ENCODE measurements at regions not wholly inside any gene's neighbourhood (a gene's known extent, or its start where the extent isn't known, plus 50 kb on each side); places are given as distances from the start of the nearest gene placed in this dataset.
"Not testable (repeated sequence)": the region's sequence is repeated elsewhere in the genome, so short reads cannot be mapped to it uniquely, and the experiment has no call there.

DNA sequence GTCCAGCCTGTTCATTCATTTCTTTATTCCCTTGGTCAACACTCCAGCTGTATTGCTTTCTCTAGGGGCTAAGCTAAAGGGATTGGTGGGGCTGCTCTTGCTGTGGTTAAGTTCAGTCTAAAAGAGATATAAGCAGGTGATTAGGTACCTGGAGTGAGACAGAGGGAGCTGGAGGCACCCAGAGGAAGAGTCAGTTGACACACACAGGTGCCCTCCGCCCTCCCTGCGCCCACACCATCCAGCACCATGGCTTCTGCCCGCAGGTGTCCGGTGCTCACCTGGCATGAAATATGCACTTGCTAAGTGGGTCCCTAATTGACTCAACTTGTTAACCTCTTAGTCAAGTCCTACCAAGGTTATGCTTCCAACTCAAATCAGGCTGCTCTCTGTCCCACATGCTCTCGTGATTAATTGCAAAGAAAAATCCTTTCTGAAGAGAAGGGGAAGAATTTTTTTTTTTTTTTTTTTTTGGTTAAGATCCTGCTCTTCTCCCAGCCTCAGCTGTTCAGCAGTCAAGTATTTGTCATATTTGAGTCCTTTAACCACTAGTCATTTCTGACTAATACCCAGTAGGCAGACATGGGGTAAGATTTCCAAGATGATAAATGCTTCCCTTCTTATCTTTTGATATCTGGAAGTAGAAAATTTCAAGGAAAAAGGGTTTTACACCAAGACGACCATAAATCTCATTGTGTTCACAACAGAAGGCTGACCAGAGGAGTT lies 199.8 kb upstream of the WSCD1 start:
- no peak for DNase-seq

DNA sequence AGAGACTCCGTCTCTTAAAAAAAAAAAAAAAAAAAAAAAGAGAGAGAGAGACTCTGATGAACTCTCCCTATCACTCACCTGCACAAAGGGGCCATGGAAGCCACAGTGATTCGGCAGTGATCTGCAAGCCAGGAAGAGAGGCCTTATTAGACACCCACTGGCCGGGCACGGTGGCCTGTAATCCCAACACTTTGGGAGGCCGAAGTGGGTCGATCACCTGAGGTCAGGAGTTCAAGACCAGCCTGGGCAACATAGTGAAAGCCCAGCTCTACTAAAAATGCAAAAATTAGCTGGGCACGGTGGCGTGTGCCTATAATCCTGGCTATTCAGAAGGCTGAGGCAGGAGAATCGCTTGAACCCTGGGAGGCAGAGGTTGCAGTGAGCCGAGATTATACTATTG lies 198.5 kb upstream of the WSCD1 start:
- no peak for DNase-seq

DNA sequence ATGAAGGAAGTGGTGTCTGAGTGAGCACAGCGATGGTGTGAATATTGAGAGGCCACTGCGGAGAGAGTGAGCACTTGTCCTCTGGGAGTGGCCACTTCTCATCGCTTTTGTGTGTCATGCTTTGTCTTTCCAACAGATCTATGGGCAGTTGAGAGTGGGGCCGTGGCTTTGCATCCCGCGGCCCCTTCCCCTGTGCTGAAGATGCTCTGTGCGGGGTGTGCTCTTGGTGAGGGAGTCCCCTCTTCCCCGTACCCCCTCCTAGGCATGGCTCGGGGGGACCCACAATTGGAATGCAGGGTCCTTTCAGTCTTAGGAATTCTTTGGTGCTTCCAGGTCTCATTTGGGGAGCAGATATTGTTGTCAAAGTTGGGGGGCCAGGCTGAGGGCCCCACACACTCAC lies 197.3 kb upstream of the WSCD1 start:
- no peak for DNase-seq

DNA sequence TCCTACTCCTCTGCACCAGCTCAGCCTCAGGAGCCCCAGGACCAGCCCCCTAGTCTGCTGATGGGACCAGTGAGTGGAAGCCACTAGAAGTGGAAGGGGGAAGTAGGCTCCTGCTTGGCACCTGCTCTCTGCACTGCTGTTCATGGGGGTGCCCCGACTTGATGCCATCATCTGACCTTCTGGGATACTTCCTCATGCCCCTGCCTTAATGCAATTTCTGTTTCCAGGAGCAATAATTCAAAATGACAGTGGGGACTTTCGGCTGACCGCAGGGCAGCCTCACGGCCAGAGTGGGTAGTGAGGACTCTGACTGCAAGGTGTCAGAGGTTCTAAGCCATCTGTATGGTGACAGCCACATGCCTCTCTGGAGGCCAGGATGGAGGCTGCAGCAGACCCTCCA lies 196.4 kb upstream of the WSCD1 start:
- no peak for DNase-seq

DNA sequence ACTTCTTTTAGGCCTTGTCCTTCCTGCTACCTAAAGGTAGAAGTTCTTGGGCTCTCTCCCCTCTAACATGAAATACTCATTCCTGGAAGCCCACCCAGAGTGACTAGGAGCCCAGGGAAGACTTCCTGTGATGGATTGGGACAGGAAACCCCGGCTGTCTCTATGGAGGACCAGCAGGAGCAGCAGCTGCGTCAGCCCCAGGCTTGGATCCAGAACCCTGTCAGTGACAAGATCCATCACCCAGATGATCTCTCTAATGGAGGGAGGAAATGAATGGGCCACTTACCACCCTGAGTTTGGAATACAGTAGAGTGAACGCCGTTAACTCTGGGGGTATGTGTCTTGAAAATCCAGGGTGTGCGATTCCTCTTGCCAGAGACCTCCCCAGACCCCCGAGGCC lies 195.7 kb upstream of the WSCD1 start:
- DNase-seq = no peak

DNA sequence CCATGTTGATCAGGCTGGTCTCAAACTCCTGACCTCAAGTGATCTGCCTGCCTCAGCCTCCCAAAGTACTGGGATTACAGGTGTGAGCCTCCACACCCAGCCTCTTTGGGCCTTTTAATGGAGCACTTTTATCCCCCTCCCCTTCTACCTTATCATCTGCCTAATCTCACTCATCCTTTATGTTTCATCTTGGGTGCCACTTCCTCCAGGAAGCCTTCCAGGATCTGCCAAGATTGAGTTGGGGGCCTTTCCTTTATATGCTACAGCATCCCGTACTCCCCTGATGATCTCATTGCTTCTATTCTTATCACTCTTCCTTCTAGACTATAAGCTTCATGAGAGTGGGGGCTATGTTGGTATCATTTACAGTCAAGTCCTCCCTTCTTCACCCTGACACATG lies 192.8 kb upstream of the WSCD1 start:
- no peak for DNase-seq

DNA sequence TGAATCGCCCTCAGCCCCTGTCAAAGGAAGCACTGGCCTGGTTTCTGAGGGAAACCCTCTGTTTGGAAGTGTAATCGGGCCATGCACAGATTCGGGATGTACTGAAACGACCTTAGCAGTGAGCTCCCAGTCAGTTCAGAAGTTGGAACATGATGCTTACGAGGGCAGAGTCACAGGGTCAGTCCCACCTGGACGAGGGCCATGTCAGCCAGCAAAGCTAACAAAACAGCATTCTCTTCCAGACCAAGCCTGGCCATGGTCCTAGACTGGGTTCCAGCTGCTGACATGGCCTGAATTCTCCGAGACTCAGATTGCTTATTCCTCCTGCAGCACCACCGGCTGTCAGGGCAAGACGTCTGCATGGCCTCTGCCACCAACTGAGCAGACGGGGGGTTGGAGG lies 192.2 kb upstream of the WSCD1 start:
- DNase-seq = no peak

DNA sequence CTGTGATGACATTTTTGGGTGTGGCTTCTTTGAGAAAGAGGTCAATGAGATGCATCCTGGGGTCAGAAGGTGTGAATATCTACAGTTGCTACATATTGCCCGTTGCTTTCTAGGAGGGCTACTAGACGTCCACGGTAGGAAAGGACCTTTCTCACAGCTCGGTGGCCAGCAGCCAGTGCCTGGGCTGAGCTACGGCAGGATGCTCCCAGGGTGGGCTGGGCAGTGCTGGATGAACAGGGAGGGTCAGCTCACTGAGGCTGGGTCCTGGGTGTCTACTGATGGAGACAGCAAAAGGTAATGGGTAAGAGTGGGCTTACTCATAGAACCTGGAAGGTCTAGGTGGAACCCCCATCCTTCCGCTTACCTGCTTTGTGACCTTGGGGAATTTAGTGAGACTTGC lies 188.3 kb upstream of the WSCD1 start:
- DNase-seq = no peak

DNA sequence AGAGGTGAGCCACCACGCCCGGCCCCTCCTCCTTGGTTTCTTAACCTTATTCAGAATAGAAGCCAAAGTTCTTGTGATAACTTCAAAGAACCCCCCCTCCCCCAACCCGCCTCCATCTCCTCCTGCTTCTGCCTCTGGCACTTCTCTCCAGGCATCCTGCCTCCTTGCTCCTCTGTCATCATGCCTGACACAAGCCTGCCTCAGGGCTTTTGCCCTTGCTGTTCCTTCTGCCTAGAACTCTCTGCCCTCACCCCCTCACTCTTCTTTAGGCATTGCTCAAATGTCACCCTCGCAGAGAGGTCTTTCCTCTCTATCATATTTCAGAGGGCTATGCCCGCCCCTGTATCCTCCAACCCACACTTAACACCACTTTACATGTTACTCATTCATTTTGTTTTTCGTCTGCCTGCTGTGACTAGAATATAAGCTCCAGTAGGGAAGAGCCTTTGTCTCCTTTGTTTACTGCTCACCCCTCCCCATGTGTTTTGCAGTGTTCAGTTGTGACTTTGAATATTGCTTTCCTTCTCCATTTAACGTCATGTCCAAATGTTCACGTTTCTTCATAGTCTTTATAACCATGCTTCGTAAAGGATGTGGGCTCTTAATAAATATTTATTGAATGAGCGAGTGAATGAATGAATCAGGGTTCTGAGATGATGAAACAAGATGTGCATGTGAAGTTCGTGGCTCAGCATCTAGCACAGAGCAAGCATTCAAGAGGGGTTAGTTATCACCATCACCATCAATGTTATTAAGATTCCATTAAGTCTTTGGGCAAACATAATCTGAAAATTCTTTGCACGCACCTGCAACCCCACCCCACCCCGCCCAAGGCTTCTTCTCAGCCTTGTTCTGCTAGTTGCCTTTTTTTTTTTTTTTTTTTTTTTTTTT lies 186.2 kb upstream of the WSCD1 start:
- DNase-seq = no peak

DNA sequence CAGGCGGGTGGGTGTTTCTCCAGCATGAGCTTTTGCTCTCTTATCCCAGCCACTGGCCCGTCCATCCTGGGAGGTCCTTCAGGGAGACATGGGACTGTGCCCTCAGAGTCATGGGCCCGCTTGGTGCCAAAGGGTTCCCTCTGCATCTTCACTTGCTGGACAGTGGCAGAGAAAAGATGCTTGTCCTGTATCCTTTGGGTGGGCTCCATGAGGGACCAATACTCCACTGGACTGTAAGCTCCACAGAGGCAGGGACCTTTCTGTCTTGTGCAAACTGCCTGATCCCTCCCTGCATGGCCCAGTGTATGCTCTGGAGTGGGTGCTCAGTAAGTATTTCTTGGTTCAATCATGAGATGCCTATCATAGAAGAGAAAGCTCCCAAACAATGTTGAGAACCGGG lies 184.8 kb upstream of the WSCD1 start:
- DNase-seq = no peak

DNA sequence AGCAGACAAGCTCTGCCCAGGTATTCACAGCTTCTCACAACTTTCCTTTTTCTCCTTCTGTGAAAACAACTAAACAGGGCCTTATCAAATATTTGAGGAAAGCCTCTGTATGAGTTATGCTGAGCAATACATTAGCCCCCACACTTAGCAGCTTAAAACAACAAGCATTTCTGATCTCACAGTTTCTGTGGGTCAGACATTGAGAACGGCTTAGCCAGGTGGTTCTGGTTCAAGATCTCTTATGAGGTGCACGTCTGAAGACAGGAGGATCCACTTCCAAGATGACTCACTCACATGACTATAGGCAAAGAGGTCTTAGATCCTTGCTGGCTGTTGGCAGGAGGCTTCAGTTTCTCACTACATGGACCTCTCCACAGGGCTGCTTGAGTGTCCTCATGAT lies 181.4 kb upstream of the WSCD1 start:
- DNase-seq = no peak

DNA sequence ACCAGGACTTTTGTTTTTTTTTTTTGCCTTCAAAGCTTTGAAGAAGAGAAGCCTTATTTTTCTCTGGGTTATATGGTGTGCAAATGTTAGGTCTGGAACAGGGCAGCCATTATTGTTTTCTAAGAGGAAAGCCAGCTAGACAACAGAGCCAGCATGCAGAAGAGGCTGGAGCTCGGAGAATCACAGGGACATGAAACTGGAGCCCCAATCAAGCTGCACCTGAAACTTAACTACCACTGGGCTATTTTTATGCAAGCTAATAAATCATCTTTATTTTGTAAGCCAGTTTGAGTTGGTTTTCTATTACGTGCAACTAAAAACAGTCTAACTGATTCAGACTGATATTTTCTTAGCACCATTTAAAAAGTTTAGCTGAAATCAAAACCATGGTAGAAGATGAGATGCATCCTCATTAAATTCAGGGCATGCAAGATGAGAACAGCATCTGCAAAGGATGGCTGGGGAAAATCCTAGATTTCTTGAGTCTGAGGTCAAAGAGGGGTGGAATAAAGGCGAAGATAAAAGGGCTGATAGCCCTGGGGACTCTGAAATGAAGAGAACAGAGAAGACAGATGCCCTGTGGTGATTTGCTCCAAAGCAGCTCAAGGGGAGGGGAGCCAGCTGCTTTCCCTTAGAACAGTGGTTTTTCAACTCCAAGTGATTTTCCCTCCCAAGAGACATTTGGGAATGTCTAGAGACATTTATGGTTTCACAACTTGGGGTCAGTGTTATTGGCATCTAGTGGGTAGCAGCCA lies 177.1 kb upstream of the WSCD1 start:
- DNase-seq = no peak

DNA sequence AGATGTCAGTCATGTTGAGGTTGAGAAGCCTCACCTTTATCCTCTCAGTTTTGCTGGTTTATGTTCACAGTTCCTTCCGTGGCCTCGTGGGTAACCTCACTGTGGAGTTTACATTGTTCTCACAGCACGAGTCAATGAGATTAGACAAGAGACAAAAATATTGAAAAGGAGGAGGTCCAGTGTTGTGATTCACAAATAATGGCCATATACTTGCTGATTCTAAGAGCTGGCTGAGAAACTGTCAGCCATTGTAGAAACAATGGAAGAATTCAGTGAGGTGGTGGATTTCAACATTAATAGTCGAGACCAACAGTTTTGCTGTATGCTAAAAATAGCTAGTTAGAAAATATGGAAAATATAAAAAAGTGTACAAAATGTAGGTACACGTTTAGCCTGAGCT lies 176.4 kb upstream of the WSCD1 start:
- DNase-seq = no peak

DNA sequence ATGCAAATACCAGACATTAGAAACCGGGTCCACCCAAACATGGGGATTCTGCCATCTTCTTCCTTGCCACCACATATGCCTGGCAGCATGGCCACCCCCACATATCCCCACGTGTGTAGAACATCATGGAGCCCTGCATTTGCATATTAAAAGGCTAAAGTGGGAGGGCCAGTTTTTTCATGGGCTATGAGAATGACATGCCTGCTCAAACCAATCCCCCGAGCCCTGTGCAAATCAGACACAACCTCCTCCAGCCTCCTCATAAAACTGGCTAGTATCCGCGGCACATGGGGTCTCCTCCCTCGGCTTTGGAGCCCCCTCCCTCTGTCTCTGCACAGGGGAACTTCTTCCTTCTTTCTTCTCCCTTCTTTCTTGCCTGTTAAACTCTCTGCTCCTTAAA lies 174.9 kb upstream of the WSCD1 start:
- no peak for DNase-seq

DNA sequence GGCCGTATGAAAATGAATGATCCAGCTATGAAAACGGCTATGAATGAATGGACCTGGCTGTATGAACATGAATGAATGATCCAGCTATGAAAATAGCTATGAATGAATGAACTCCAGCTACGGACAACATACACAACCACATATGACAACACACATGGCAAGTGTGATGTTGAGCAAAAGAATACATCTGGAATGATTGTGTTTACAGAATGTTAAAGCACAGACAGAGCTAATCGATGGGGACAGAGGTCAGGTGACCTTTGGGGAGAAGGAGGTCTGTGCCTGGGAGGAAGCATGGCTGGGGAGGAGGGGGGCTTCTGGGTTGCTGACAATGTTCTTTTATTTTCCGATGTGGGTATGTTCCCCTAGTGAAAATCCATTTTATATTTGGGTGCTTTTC lies 174.0 kb upstream of the WSCD1 start:
- DNase-seq = no peak

DNA sequence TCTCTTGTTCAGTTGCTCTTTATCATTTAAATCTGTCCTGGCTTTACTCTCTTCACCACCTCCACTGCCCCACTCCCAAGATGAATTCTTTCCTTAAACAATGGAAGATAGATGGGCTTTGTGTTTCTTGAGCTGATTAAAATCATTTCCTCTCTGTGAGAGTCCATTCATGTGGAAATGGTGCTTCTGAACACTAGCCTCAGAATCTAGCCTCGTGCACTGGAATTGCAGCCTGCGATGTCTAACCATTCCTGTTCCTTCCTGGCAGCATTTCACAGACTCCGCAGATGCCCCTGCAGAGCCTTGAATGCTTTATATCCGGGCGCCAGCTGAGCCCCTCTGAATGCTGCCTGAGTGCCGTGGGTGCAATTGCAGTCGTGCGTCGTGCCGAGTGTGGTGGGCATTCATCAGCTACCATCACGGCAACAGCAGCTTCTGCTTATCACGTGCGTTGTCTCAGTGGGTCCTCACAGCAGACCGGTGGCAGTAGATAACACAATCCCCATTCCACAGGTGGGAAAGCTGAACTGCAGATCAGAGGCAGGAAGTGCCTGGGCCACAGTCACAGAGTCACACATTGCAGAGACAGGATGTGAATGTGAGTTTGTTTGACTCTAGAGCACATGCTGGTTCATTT lies 172.8 kb upstream of the WSCD1 start:
- DNase-seq = no peak

DNA sequence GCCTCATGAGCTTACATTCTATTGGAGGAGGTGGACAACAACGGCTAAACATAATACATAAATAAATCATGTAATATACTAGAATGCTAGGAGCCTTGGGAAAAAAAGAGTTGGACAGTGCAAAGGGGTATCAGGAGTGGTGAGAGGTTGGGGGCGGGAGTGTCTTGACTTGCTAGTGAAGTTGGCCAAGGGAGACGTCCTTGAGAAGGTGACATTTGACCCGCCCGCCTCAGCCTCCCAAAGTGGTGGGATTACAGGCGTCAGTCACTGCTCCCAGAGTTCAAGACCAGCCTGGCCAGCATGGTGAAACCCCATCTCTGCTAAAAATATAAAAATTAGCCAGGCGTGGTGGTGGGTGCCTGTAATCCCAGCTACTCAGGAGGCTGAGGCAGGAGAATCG lies 172.2 kb upstream of the WSCD1 start:
- not testable (repeated sequence) for DNase-seq

DNA sequence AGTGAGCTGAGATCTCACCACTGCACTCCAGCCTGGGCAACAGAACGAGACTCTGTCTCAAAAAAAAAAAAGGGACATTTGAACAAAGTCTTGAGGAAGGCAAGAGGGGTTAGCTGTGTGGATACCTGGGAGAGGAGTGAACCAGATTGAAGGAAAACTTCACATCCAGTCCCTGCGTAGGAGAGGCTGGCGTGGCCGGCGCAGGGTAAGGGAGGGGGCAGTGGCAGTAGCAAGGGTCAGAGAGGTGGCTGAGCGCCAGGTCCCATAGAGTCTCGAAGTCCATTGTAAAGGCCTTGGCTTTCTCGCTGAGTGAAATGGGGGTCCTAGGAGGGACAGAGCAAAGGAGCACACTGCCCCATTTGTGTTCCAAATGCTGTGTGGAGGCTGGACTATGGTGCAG lies 171.8 kb upstream of the WSCD1 start:
- no peak for DNase-seq

DNA sequence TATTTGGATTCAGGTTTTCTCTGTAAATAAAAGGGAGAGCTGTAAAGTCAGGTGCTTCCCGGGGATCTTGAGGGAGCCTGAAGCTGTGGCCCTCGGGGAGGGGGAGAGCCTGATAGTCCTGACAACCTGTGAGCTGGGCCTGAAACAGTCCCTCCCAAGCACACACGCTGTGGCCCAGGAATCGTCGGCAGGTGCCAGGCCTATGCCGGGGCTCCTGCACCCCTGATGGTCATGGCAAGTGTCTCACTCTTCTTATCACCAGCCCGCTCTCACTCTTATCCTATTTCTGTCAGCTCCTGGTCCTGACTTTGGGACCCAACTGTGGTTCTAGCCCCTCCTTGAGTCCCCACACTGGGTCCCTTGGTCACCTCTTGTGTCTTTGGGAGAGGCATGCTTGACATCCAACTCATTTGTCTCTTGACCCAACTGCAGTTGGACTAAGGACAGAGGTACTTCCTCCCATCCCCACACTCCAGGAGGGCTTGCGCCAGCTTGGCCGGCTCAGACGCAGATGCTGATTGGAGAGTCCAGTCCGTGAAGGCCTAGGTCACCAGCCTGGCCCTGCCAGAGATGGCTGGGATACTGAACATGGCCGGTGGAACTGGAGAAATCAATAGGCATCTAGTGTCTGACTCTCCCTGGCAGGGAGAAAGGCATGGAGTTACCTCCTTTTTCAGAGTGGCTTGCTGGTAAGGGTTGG lies 170.5 kb upstream of the WSCD1 start:
- DNase-seq = no peak

DNA sequence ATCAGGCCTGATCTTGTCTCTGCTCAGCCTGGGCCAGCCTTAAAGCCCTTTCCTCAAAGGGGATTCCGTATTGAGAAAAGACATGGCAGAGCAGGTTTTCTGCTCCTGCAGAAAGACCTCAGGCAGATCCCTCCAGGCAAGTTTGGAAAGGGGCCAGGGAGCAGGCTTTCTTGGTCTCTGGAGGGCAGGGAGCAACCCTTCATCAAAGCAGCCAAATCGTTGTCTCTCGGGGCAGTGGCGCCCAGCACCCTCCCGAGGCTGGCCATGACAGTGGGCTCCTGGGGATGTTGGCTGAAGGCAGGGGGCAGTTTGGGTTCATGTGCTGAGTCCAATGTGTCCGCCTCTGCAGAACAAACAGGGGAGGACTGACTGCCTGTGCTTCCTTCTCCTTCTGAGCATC lies 168.4 kb upstream of the WSCD1 start:
- DNase-seq = no peak

DNA sequence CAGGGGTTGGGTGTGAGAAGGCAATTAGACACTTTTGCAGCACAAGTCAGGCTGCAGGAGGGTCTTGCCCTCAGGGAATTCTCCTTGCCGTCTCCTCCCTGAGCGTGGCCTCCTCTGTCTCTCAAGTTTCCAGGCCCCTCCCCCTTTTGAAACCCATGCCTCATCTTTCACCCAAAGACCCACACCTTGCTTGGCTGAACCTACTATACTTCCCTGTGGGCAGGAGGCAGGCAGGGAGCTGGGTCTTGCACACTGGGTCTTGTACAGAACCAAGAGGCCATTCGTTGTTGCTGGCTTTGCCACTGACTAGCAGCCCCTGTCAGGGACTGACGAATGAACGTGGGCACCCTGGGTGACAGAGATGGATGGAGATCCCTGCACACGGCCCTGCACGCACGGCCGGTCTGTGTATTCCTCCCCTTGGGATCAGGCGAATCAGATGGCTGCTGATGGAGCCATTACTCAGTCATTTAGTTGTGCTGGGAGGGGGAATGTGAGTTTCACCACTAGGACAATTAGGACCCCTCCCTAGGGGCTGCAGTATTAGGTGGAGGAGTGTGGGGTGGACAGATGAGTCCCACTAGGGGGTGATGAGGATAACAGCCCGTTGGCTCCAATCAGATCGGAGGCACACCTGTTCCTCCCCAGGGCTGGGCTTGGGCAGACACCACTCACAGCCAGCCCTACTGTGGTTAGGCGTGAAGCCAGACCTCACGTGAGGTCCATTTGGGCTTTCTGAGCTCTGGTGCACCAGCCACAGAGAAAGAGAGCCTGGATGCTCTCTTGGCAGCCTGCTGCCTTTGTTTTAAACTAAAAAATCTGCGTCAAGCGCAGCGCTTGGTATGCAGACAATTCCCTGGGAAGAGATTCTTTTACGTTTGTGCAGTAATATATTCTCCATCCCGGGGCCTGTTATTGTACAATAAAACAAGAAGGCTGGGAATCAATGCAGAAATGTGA lies 167.7 kb upstream of the WSCD1 start:
- no peak for DNase-seq
